Peyer's patch (tissue), 4 donors: ENCODE measurements at regions not wholly inside any gene's neighbourhood (a gene's known extent, or its start where the extent isn't known, plus 50 kb on each side); places are given as distances from the start of the nearest gene placed in this dataset.

Source experiments
- CTCF ChIP-seq, 6 experiments: fragments of 450-650 bp in 4 of 6; fragments of 200-600 bp in 2 of 6; sonication (generic) in 1 of 6; IDR thresholded peaks; one replicate each; pipeline ENCODE4 v1.5.1; 2017 to 2019; ENCODE audit warnings: antibody characterized with exemption in 6 of 6, mild to moderate bottlenecking in 3 of 6, moderate library complexity in 1 of 6
- POLR2A ChIP-seq, 2 donors: fragments of 450-650 bp; IDR thresholded peaks; one replicate each; pipeline ENCODE4 v1.5.1; 2017; ENCODE audit warnings: antibody characterized with exemption in 2 of 2, mild to moderate bottlenecking in 2 of 2, moderate library complexity in 2 of 2

GRCh38 chr6:50922579-50923525 is 104.2 kb downstream of the TFAP2B start:
- TF ChIP-seq CTCF (IDR thresholded peaks at IDR 0.05), result no peak
- TF ChIP-seq POLR2A (IDR thresholded peaks at IDR 0.05), result no peak
